ENCODE measurements at regions not wholly inside any gene's neighbourhood (a gene's known extent, or its start where the extent isn't known, plus 50 kb on each side); places are given as distances from the start of the nearest gene placed in this dataset.

DNA sequence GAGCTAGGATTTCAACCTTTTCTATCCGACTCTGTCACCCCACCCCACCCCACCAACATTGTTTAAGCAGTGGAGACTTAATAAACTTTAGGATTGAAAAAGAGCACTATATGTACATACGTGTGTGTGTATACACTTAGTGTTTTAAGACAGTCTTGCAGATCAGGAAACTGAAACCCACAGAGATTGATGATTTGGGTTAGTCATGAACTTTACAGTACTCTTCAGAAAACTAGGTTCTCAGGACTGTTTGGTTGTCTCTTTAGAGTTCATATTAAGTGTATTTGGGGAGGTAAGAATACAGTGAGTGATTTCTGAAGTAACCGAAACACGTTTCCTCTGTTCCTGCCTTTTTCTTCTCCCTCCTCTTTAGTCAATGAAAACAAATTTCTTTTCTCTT, 1043.1 kb downstream of the TLE1 start:
- FAIRE-seq (no peak), DNase-seq (ENCODE audit: low spot score) (no peak), ATAC-seq (no peak)
- Histone ChIP-seq H3K36me3 (replicated peaks in 1 of 2; ENCODE audit: control insufficient read depth in 1 of 2, insufficient read depth in 2 of 2, low read length in 2 of 2) (no peaks in the 10 kb centered on the region), H3K79me2 (ENCODE audit: insufficient read depth, low read length) (no peaks in the 10 kb centered on the region), H3K4me2 (ENCODE audit: low read depth, low read length) (no peak overlapping the region), H3K27me3 (ENCODE audit: control insufficient read depth in 1 of 2, insufficient read depth in 2 of 2, low read length in 2 of 2) (no peaks in the 10 kb centered on the region), H2AFZ (ENCODE audit: low read length) (no peak overlapping the region), H4K20me1 (ENCODE audit: insufficient read depth, low read length) (no peaks in the 10 kb centered on the region), H3K9ac (ENCODE audit: insufficient read depth, low read depth, low read length) (no peak overlapping the region), H3K4me3 (replicated peaks in 1 of 3; ENCODE audit: insufficient read depth in 1 of 3, low read depth in 2 of 3, low read length in 3 of 3) (no peak overlapping the region), H3K4me1 (ENCODE audit: insufficient read depth, low read length) (no peaks in the 10 kb centered on the region), H3K27ac (ENCODE audit: extremely low read length, insufficient read depth, low read length) (no peak overlapping the region), H3K9me3 (ENCODE audit: low read length) (peaks cover 4% of the 10 kb centered on the region; the same call in 1 of the 2 replicates)
- ChIA-PET CTCF (ENCODE audit: low intra/inter-chr PET ratio, low total read pairs) (no interaction called here), POLR2A (no interaction called here)
- no TSS peak for BruUV-seq (replicated peaks)
- intact Hi-C loops (cut with micrococcal nuclease; ENCODE audit: unreplicated experiment): no loop called here
- WGBS (ENCODE audit: low lambda C conversion rate): 25% methylated on average over 4 of the region's 4 CpGs
- in situ Hi-C loops (cut with HindIII; ENCODE audit: extremely low pct_ligation_motif_present, low pct_unique_long_range_greater_than_20kb): no loop called here
- TF ChIP-seq DMTF1 (CRISPR knock-in tag; IDR thresholded peaks at IDR 0.05) (no peak), RELA (CRISPR knock-in tag; IDR thresholded peaks at IDR 0.05) (no peak), ZNF616 (CRISPR knock-in tag; IDR thresholded peaks at IDR 0.05; ENCODE audit: low read depth) (no peak), PTBP1 (IDR thresholded peaks at IDR 0.05; ENCODE audit: low read depth, low read length, poor library complexity, severe bottlenecking) (no peak), ZNF660 (CRISPR knock-in tag; IDR thresholded peaks at IDR 0.05; ENCODE audit: borderline replicate concordance, low read depth) (no peak), HNF4A (CRISPR knock-in tag; IDR thresholded peaks at IDR 0.05) (no peak), ZSCAN30 (CRISPR knock-in tag; IDR thresholded peaks at IDR 0.05) (no peak), ZNF703 (CRISPR knock-in tag; IDR thresholded peaks at IDR 0.05; ENCODE audit: borderline replicate concordance) (no peak), ZNF24 (IDR thresholded peaks at IDR 0.05) (no peak), NCOA1 (CRISPR knock-in tag; IDR thresholded peaks at IDR 0.05) (no peak), ZFYVE20 (CRISPR knock-in tag; IDR thresholded peaks at IDR 0.05; ENCODE audit: borderline replicate concordance, low read depth) (no peak), IRF2 (CRISPR knock-in tag; IDR thresholded peaks at IDR 0.05) (no peak), ZSCAN20 (CRISPR knock-in tag; IDR thresholded peaks at IDR 0.05; ENCODE audit: borderline replicate concordance) (no peak), CBFB (CRISPR knock-in tag; IDR thresholded peaks at IDR 0.05) (no peak), ZFP37 (CRISPR knock-in tag; IDR thresholded peaks at IDR 0.05; ENCODE audit: borderline replicate concordance) (no peak), CBX2 (IDR thresholded peaks at IDR 0.05; ENCODE audit: low read depth, low read length) (no peak), CBX2 (CRISPR knock-in tag; IDR thresholded peaks at IDR 0.05; ENCODE audit: low read depth) (no peak), NFATC3 (CRISPR knock-in tag; IDR thresholded peaks at IDR 0.05) (no peak)
- TF ChIP-seq, protein P1, sequence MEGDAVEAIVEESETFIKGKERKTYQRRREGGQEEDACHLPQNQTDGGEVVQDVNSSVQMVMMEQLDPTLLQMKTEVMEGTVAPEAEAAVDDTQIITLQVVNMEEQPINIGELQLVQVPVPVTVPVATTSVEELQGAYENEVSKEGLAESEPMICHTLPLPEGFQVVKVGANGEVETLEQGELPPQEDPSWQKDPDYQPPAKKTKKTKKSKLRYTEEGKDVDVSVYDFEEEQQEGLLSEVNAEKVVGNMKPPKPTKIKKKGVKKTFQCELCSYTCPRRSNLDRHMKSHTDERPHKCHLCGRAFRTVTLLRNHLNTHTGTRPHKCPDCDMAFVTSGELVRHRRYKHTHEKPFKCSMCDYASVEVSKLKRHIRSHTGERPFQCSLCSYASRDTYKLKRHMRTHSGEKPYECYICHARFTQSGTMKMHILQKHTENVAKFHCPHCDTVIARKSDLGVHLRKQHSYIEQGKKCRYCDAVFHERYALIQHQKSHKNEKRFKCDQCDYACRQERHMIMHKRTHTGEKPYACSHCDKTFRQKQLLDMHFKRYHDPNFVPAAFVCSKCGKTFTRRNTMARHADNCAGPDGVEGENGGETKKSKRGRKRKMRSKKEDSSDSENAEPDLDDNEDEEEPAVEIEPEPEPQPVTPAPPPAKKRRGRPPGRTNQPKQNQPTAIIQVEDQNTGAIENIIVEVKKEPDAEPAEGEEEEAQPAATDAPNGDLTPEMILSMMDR (CRISPR knock-in tag; IDR thresholded peaks at IDR 0.05): no peak
- TF ChIP-seq, protein P2, sequence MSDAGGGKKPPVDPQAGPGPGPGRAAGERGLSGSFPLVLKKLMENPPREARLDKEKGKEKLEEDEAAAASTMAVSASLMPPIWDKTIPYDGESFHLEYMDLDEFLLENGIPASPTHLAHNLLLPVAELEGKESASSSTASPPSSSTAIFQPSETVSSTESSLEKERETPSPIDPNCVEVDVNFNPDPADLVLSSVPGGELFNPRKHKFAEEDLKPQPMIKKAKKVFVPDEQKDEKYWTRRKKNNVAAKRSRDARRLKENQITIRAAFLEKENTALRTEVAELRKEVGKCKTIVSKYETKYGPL (CRISPR knock-in tag; IDR thresholded peaks at IDR 0.05): no peak
